HuH-7 (cell line): ENCODE measurements at regions not wholly inside any gene's neighbourhood (a gene's known extent, or its start where the extent isn't known, plus 50 kb on each side); places are given as distances from the start of the nearest gene placed in this dataset.

Source experiments
- DNase-seq: peaks from one replicate; pipeline ENCODE4 v3.0.0; 2011; ENCODE audit warnings: low spot score

GRCh38 chr11:92533657-92534335 lies 309.2 kb downstream of the FAT3 start:
- DNase-seq = no peak

- DNase-seq = no peak
Measured at GRCh38 chr11:92536883-92537282, 312.3 kb downstream of the FAT3 start.

- DNase-seq = no peak
Measured at GRCh38 chr11:92540096-92540495, 315.5 kb downstream of the FAT3 start.

- DNase-seq = no peak
Measured at GRCh38 chr11:92545906-92546471, 321.4 kb downstream of the FAT3 start.

- no peak for DNase-seq
Measured at GRCh38 chr11:92546603-92547002, 322.0 kb downstream of the FAT3 start.

GRCh38 chr11:92550411-92550810 lies 325.8 kb downstream of the FAT3 start:
- no peak for DNase-seq

- no peak for DNase-seq
Measured at GRCh38 chr11:92550871-92551270, 326.3 kb downstream of the FAT3 start.

GRCh38 chr11:92552942-92553341 lies 328.3 kb downstream of the FAT3 start:
- no peak for DNase-seq

GRCh38 chr11:92554688-92555087 lies 330.1 kb downstream of the FAT3 start:
- no peak for DNase-seq

- DNase-seq = no peak
Measured at GRCh38 chr11:92556431-92556830, 331.8 kb downstream of the FAT3 start.

- no peak for DNase-seq
Measured at GRCh38 chr11:92557879-92558278, 333.3 kb downstream of the FAT3 start.

GRCh38 chr11:92558323-92558722 lies 333.7 kb downstream of the FAT3 start:
- DNase-seq = no peak

GRCh38 chr11:92569726-92570125 lies 345.1 kb downstream of the FAT3 start:
- DNase-seq = no peak

GRCh38 chr11:92572559-92572958 lies 347.9 kb downstream of the FAT3 start:
- no peak for DNase-seq

- no peak for DNase-seq
Measured at GRCh38 chr11:92576315-92576714, 351.7 kb downstream of the FAT3 start.

- DNase-seq = no peak
Measured at GRCh38 chr11:92580908-92581307, 356.3 kb downstream of the FAT3 start.

- DNase-seq = no peak
Measured at GRCh38 chr11:92588393-92588792, 363.8 kb downstream of the FAT3 start.

GRCh38 chr11:92589512-92589911 lies 364.9 kb downstream of the FAT3 start:
- no peak for DNase-seq

GRCh38 chr11:92591521-92591920 lies 366.9 kb downstream of the FAT3 start:
- no peak for DNase-seq

GRCh38 chr11:92594251-92594650 lies 369.6 kb downstream of the FAT3 start:
- DNase-seq = no peak

- DNase-seq = no peak
Measured at GRCh38 chr11:92595052-92595451, 370.4 kb downstream of the FAT3 start.

- DNase-seq = no peak
Measured at GRCh38 chr11:92596596-92597317, 372.1 kb downstream of the FAT3 start.

- DNase-seq = no peak
Measured at GRCh38 chr11:92601048-92601447, 368.4 kb upstream of the MTNR1B start.

GRCh38 chr11:92605667-92606066 lies 363.8 kb upstream of the MTNR1B start:
- no peak for DNase-seq
